Choroid plexus epithelial cell (primary cell): ENCODE measurements at regions not wholly inside any gene's neighbourhood (a gene's known extent, or its start where the extent isn't known, plus 50 kb on each side); places are given as distances from the start of the nearest gene placed in this dataset.

Source experiments
- DNase-seq: peaks from one replicate; pipeline ENCODE4 v3.0.0-alpha.2; 2010; ENCODE audit warnings: low read depth
- H3K4me3 ChIP-seq: 2 replicates; pipeline ENCODE4 v1.5.1; 2011; ENCODE audit warnings: low read depth, mild to moderate bottlenecking, control low read depth, low read length, moderate library complexity
- CTCF ChIP-seq: conservative IDR thresholded peaks from 2 replicates; pipeline ENCODE4 v1.5.1; 2011; ENCODE audit warnings: low read depth, mild to moderate bottlenecking, control low read depth, inconsistent platforms, low read length, moderate library complexity

GRCh38 chr4:83993774-83994173, 457.9 kb downstream of the GPAT3 start:
- TF ChIP-seq CTCF = peak; percentile 10
- no peak for DNase-seq
- no peak overlapping the region for H3K4me3 ChIP-seq

- TF ChIP-seq CTCF = no peak
- no peak overlapping the region for H3K4me3 ChIP-seq
- DNase-seq = no peak
Measured at GRCh38 chr4:83989835-83990234, 453.9 kb downstream of the GPAT3 start.

- H3K4me3 ChIP-seq = no peak overlapping the region
- no peak for DNase-seq
- no peak for TF ChIP-seq CTCF
Measured at GRCh38 chr4:83981156-83981555, 445.2 kb downstream of the GPAT3 start.

GRCh38 chr4:83979773-83980172, 443.9 kb downstream of the GPAT3 start:
- H3K4me3 ChIP-seq = no peak overlapping the region
- no peak for TF ChIP-seq CTCF
- DNase-seq = no peak

- TF ChIP-seq CTCF = no peak
- H3K4me3 ChIP-seq = no peak overlapping the region
- DNase-seq = no peak
Measured at GRCh38 chr4:83974111-83974780, 438.3 kb downstream of the GPAT3 start.

GRCh38 chr4:83964996-83965541, 429.2 kb downstream of the GPAT3 start:
- peak; percentile 53 for DNase-seq
- no peak for TF ChIP-seq CTCF
- no peak overlapping the region for H3K4me3 ChIP-seq

- no peak overlapping the region for H3K4me3 ChIP-seq
- DNase-seq = no peak
- TF ChIP-seq CTCF = no peak
Measured at GRCh38 chr4:83962492-83962891, 426.6 kb downstream of the GPAT3 start.
